ENCODE measurements at regions not wholly inside any gene's neighbourhood (a gene's known extent, or its start where the extent isn't known, plus 50 kb on each side); places are given as distances from the start of the nearest gene placed in this dataset.

DNA sequence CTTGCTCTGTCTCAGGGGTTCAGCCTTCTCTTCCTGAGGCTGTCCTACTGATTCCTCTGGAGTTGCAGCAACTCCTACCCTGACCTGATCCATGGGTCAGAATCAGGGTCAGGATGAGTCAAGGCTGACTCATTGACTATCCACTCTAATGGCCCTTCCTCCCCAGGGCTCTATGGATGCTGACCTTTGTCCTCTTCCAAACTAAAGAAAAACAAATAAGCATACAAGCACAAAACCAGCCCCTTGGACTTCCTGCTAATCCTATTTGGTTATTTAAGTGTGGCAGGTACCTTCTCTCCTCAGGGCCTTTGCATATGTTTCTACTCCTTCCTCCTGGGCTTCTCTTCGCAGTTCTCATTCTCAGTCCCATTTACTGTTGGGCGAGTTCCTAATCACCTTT, 204.5 kb upstream of the NAV2 start:
- ChIA-PET POLR2A (ENCODE audit: unreplicated experiment) (no interaction called here), CTCF (no interaction called here)
- Histone ChIP-seq H4K91ac (ENCODE audit: insufficient read depth, low read depth, low read length) (no peak overlapping the region), H2BK5ac (ENCODE audit: low read depth, low read length, poor library complexity, severe bottlenecking) (no peak overlapping the region), H3K14ac (replicated peaks; ENCODE audit: low read depth, low read length) (no peak overlapping the region), H3K4me1 (ENCODE audit: control insufficient read depth, insufficient read depth, low read length) (no peaks in the 10 kb centered on the region), H3K27ac (ENCODE audit: insufficient read depth, low read length) (no peak overlapping the region), H3K23ac (ENCODE audit: low read depth, low read length) (no peak overlapping the region), H3K4me3 (ENCODE audit: insufficient read depth, low read depth, low read length) (no peak overlapping the region), H2AK9ac (replicated peaks; ENCODE audit: low read depth, low read length, poor library complexity) (no peak overlapping the region), H3K79me1 (ENCODE audit: low read depth in 1 of 2, low read length in 2 of 2) (no peaks in the 10 kb centered on the region), H2BK20ac (ENCODE audit: low read depth, low read length) (no peak overlapping the region), H2BK120ac (ENCODE audit: low read depth, low read length) (no peak overlapping the region), H3K9me1 (ENCODE audit: insufficient read depth, low read length) (no peaks in the 10 kb centered on the region; the same call in 1 of the 2 replicates), H3K4me2 (ENCODE audit: low read depth, low read length) (no peak overlapping the region), H3K18ac (ENCODE audit: low read depth, low read length) (no peak overlapping the region), H3K27me3 (ENCODE audit: control insufficient read depth, insufficient read depth, low read length) (peaks cover 18% of the 10 kb centered on the region), H3K9me3 (ENCODE audit: control insufficient read depth, insufficient read depth, low read length) (no peaks in the 10 kb centered on the region; the same call in 1 of the 2 replicates), H2AFZ (replicated peaks; ENCODE audit: low read length, poor library complexity) (no peak overlapping the region), H2BK15ac (ENCODE audit: low read depth, low read length) (no peak overlapping the region), H3K56ac (ENCODE audit: extremely low read depth, insufficient read depth, low read length) (no peak overlapping the region), H4K5ac (ENCODE audit: low read depth, low read length) (no peak overlapping the region), H4K8ac (ENCODE audit: low read depth in 2 of 2, low read length in 2 of 2) (no peak overlapping the region), H3K9ac (ENCODE audit: low read depth, low read length) (no peak overlapping the region), H2AK5ac (ENCODE audit: low read depth, low read length) (no peak overlapping the region), H3K36me3 (ENCODE audit: control insufficient read depth, insufficient read depth, low read length) (no peaks in the 10 kb centered on the region), H4K20me1 (ENCODE audit: insufficient read depth, low read length) (no peaks in the 10 kb centered on the region), H3K4ac (ENCODE audit: low read depth, low read length) (no peak overlapping the region)
- 40% methylated on average over 1 of the region's 2 CpGs; no CpG with 5 or more reads in 1 of the 2 experiments for whole genome bisulfite sequencing, 2 experiments (ENCODE audit: extremely low coverage in 2 of 2, insufficient read length in 1 of 2)
- intact Hi-C loops (cut with micrococcal nuclease) (no loop called here), dilution Hi-C loops (cut with HindIII; ENCODE audit: low sequenced_read_pairs, unreplicated experiment) (no loop called here), in situ Hi-C loops (cut with MboI; ENCODE audit: low sequenced_read_pairs) (no loop called here)
- BruUV-seq (replicated peaks) = no TSS peak
- TF ChIP-seq POLR2A (IDR thresholded peaks at IDR 0.05; ENCODE audit: low read depth, low read length) (no peak), FOS (IDR thresholded peaks at IDR 0.05; ENCODE audit: low read depth, low read length) (no peak), USF2 (IDR thresholded peaks at IDR 0.05; ENCODE audit: low read depth, low read length) (no peak), MAZ (IDR thresholded peaks at IDR 0.05; ENCODE audit: borderline replicate concordance, low read depth, low read length) (no peak), RCOR1 (IDR thresholded peaks at IDR 0.05; ENCODE audit: insufficient replicate concordance, low read length) (no peak), CEBPB (IDR thresholded peaks at IDR 0.05; ENCODE audit: low read depth, low read length) (no peak), BHLHE40 (IDR thresholded peaks at IDR 0.05; ENCODE audit: low read depth, low read length) (no peak), RAD21 (IDR thresholded peaks at IDR 0.05; ENCODE audit: low read length) (no peak), RFX5 (IDR thresholded peaks at IDR 0.05; ENCODE audit: low read depth, low read length) (no peak), SMC3 (IDR thresholded peaks at IDR 0.05; ENCODE audit: low read depth, low read length) (no peak), MAFK (IDR thresholded peaks at IDR 0.05; ENCODE audit: low read depth, low read length) (no peak), MXI1 (IDR thresholded peaks at IDR 0.05; ENCODE audit: borderline replicate concordance, low read depth, low read length) (no peak), CHD1 (IDR thresholded peaks at IDR 0.05; ENCODE audit: low read depth, low read length) (no peak), NFE2L2 (IDR thresholded peaks at IDR 0.05; ENCODE audit: low read depth, low read length) (no peak)
- TF ChIP-seq, protein P1, sequence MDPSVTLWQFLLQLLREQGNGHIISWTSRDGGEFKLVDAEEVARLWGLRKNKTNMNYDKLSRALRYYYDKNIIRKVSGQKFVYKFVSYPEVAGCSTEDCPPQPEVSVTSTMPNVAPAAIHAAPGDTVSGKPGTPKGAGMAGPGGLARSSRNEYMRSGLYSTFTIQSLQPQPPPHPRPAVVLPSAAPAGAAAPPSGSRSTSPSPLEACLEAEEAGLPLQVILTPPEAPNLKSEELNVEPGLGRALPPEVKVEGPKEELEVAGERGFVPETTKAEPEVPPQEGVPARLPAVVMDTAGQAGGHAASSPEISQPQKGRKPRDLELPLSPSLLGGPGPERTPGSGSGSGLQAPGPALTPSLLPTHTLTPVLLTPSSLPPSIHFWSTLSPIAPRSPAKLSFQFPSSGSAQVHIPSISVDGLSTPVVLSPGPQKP (IDR thresholded peaks at IDR 0.05; ENCODE audit: borderline replicate concordance, low read depth, low read length) = no peak
- TF ChIP-seq, protein P2, sequence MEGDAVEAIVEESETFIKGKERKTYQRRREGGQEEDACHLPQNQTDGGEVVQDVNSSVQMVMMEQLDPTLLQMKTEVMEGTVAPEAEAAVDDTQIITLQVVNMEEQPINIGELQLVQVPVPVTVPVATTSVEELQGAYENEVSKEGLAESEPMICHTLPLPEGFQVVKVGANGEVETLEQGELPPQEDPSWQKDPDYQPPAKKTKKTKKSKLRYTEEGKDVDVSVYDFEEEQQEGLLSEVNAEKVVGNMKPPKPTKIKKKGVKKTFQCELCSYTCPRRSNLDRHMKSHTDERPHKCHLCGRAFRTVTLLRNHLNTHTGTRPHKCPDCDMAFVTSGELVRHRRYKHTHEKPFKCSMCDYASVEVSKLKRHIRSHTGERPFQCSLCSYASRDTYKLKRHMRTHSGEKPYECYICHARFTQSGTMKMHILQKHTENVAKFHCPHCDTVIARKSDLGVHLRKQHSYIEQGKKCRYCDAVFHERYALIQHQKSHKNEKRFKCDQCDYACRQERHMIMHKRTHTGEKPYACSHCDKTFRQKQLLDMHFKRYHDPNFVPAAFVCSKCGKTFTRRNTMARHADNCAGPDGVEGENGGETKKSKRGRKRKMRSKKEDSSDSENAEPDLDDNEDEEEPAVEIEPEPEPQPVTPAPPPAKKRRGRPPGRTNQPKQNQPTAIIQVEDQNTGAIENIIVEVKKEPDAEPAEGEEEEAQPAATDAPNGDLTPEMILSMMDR (conservative IDR thresholded peaks at IDR 0.05; ENCODE audit: low read depth, low read length) = no peak
- ATAC-seq (ENCODE audit: low read depth) = peak; percentile 63
- peak; percentile 3 for DNase-seq
